ENCODE measurements at regions not wholly inside any gene's neighbourhood (a gene's known extent, or its start where the extent isn't known, plus 50 kb on each side); places are given as distances from the start of the nearest gene placed in this dataset.
"Not testable (repeated sequence)": the region's sequence is repeated elsewhere in the genome, so short reads cannot be mapped to it uniquely, and the experiment has no call there.

DNA sequence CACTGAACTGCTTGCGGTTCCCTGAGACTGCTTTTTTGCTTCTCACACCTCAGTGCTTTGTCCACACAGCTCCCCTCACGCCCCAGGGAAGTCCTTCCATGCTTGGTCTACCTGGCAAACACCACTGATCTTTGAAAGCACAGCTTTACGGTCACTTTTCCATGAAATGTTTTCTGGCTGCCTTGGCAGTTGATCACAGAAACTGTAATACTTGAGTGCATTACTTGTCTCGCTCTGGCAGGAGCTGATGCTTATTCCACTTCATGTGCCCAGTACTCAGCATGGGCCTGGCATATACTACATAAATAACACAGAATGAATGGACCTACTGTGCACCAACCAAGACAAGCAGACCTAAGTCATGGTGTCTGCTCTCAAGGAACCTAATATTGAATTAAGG is 121.1 kb downstream of the MEX3B start:
- no peak overlapping the region for H3K4me3 ChIP-seq
- H3K9me3 ChIP-seq (replicated peaks): peaks cover 34% of the 10 kb centered on the region
- peaks cover 12% of the 10 kb centered on the region for H3K4me1 ChIP-seq
- H3K27me3 ChIP-seq (ENCODE audit: low read depth): no peaks in the 10 kb centered on the region
- peak overlapping the region; percentile 61 for H3K27ac ChIP-seq (replicated peaks)
- H3K36me3 ChIP-seq: no peaks in the 10 kb centered on the region
- no peak for DNase-seq
- TF ChIP-seq, protein P1, sequence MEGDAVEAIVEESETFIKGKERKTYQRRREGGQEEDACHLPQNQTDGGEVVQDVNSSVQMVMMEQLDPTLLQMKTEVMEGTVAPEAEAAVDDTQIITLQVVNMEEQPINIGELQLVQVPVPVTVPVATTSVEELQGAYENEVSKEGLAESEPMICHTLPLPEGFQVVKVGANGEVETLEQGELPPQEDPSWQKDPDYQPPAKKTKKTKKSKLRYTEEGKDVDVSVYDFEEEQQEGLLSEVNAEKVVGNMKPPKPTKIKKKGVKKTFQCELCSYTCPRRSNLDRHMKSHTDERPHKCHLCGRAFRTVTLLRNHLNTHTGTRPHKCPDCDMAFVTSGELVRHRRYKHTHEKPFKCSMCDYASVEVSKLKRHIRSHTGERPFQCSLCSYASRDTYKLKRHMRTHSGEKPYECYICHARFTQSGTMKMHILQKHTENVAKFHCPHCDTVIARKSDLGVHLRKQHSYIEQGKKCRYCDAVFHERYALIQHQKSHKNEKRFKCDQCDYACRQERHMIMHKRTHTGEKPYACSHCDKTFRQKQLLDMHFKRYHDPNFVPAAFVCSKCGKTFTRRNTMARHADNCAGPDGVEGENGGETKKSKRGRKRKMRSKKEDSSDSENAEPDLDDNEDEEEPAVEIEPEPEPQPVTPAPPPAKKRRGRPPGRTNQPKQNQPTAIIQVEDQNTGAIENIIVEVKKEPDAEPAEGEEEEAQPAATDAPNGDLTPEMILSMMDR (IDR thresholded peaks at IDR 0.05; ENCODE audit: borderline replicate concordance): no peak
- intact Hi-C loops (cut with micrococcal nuclease): no loop called here

DNA sequence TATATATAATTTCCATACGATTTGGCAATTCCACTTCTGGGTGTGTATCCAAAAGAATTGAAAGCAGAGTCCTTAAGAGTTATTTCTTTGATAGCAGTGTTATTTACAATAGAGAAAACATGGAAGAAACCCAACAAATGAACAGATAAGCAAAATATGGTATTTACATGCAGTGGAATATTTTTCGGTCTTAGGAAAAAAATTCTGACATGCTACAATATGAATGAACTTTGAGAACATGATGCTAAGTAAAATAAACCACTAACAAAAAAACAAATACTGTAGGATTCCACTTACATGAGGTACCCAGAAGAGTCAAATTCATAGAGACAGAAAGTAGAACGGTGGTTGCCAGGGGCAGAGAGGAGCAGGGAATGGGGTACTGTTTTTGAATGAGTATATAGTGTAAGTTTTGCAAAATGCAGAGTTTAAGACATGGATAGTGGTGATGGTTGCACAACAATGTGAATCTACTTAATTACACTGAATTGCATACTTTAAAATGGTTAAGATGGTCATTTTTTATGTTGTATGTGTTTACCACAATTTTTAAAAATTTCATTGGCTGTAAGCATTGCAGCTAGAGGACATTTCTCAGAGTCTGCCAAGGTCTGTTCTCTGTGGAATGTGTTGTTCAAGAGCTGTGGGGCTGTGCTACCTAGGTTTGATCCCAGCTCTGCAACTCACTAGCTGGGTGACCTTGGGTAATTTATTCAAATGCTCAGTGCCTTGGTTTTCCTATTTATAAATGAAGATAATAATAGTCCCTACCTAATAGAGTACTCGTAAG is 122.1 kb downstream of the MEX3B start:
- DNase-seq: no peak
- intact Hi-C loops (cut with micrococcal nuclease): no loop called here
- no peaks in the 10 kb centered on the region for H3K36me3 ChIP-seq
- TF ChIP-seq, protein P1 (IDR thresholded peaks at IDR 0.05; ENCODE audit: borderline replicate concordance): no peak
- no peaks in the 10 kb centered on the region for H3K27me3 ChIP-seq (ENCODE audit: low read depth)
- H3K27ac ChIP-seq (replicated peaks): peak overlapping the region; percentile 61
- peaks cover 44% of the 10 kb centered on the region for H3K9me3 ChIP-seq (replicated peaks)
- no peak overlapping the region for H3K4me3 ChIP-seq
- peaks cover 12% of the 10 kb centered on the region for H3K4me1 ChIP-seq

DNA sequence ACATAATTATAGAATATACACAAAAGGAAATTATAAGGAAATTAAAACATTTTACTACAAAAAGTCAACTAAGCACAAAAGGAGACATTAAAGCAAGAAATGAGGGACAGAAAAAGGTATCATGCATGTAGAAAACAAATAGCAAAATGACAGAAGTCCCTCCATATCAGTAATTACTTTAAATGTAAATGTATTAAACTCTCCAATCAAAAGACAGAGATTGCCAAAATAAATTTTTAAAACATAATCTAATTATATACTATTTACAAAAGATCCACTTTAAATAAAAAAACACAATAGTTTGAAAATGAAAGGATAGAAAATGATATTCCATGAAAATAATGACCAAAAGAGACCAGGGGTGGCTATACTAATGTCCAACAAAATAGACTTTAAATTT is 123.7 kb downstream of the MEX3B start:
- Histone ChIP-seq H3K27me3 (ENCODE audit: low read depth) (no peaks in the 10 kb centered on the region), H3K36me3 (no peaks in the 10 kb centered on the region), H3K27ac (replicated peaks) (no peak overlapping the region), H3K9me3 (replicated peaks) (peaks cover 60% of the 10 kb centered on the region), H3K4me1 (peaks cover 12% of the 10 kb centered on the region), H3K4me3 (no peak overlapping the region)
- intact Hi-C loops (cut with micrococcal nuclease): no loop called here
- TF ChIP-seq, protein P1 (IDR thresholded peaks at IDR 0.05; ENCODE audit: borderline replicate concordance): no peak
- no peak for DNase-seq

DNA sequence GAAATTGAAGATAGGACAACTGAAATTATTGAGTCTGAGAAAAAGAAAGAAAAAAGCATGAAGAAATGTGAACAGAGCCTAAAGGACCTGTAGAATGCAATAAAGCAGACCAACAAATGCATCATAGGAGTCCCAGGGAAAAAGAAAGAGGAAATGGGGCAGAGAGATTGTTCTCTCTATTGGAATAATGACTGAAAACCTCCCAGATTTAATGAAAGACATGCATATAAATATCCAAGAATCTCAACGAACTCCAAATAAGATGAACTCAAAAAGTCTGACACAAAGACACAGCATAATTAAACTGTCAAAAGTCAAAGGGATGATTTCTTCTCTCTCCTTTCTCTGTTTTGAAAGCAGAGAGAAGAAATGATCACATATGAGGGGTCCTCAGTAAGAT is 124.7 kb downstream of the MEX3B start:
- H3K27ac ChIP-seq (replicated peaks): no peak overlapping the region
- H3K9me3 ChIP-seq (replicated peaks): peaks cover 66% of the 10 kb centered on the region
- H3K4me1 ChIP-seq: peaks cover 12% of the 10 kb centered on the region
- no peak overlapping the region for H3K4me3 ChIP-seq
- intact Hi-C loops (cut with micrococcal nuclease): no loop called here
- H3K36me3 ChIP-seq: no peaks in the 10 kb centered on the region
- no peaks in the 10 kb centered on the region for H3K27me3 ChIP-seq (ENCODE audit: low read depth)
- TF ChIP-seq, protein P1 (IDR thresholded peaks at IDR 0.05; ENCODE audit: borderline replicate concordance): no peak
- no peak for DNase-seq

DNA sequence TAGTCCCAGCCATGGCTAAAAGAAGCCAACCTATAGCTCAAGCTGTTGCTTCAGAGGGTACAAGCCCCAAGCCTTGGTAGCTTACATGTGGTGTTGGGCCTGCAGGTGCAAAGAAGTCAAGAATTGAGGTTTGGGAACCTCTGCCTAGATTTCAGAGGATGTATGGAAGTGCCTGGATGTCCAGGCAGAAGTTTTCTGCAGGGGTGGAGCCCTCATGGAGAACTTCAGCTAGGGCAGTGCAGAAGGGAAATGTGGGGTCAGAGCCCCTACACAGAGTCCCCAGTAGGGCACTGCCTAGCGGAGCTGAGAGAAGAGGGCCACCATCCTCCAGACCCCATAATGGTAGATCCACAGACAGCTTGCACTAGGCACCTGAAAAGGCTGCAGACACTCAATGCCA is 127.1 kb downstream of the MEX3B start:
- H3K36me3 ChIP-seq; H3K4me3 ChIP-seq; DNase-seq; intact Hi-C loops (cut with micrococcal nuclease); H3K27ac ChIP-seq (replicated peaks); H3K27me3 ChIP-seq (ENCODE audit: low read depth): not testable (repeated sequence)
- peaks cover 66% of the 10 kb centered on the region for H3K9me3 ChIP-seq (replicated peaks)
- H3K4me1 ChIP-seq: peaks cover 23% of the 10 kb centered on the region

DNA sequence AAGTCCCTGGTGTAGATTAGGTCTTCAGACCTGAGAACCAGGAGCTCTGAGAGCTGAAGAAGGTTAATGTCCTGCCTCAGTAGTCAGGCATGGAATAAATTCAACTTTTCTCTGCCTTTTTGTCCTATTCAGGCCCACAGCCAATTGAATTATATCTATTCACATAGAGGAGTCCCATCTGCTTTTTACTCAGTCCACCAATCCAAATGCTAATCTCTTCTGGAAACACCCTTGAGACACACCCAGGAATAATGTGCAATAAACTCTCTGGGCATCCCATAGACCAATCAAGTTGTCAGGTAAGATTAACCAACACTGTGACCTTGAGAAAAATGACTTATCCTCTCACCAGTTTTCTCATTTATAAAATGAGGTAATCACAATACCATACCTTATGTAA is 129.4 kb downstream of the MEX3B start:
- H3K4me3 ChIP-seq: no peak overlapping the region
- H3K4me1 ChIP-seq: peaks cover 41% of the 10 kb centered on the region
- TF ChIP-seq, protein P1 (IDR thresholded peaks at IDR 0.05; ENCODE audit: borderline replicate concordance): no peak
- no peaks in the 10 kb centered on the region for H3K27me3 ChIP-seq (ENCODE audit: low read depth)
- H3K27ac ChIP-seq (replicated peaks): no peak overlapping the region
- intact Hi-C loops (cut with micrococcal nuclease): no loop called here
- H3K36me3 ChIP-seq: no peaks in the 10 kb centered on the region
- no peak for DNase-seq
- H3K9me3 ChIP-seq (replicated peaks): peaks cover 49% of the 10 kb centered on the region
